ENCODE measurements at regions not wholly inside any gene's neighbourhood (a gene's known extent, or its start where the extent isn't known, plus 50 kb on each side); places are given as distances from the start of the nearest gene placed in this dataset.

DNA sequence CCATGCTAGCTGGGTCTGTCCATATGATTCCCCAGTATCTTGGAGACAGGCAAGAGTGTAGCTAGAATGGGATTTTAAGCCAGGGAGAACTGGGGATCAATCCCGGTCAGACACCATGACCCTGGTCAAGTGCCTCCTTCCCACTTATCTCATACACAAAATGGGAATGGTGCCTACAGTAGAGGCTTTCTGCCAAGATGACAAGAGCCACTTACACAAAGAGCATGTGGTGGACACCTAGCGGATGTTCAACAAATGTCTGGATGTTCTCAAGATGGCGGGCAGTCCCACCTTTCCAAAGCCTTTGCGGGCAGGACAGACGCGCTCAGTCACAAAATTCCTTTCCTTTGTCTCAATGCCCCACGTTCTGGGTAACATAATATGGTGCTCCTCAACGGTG is 57.3 kb downstream of the MAF start:
- TF ChIP-seq, protein P1, sequence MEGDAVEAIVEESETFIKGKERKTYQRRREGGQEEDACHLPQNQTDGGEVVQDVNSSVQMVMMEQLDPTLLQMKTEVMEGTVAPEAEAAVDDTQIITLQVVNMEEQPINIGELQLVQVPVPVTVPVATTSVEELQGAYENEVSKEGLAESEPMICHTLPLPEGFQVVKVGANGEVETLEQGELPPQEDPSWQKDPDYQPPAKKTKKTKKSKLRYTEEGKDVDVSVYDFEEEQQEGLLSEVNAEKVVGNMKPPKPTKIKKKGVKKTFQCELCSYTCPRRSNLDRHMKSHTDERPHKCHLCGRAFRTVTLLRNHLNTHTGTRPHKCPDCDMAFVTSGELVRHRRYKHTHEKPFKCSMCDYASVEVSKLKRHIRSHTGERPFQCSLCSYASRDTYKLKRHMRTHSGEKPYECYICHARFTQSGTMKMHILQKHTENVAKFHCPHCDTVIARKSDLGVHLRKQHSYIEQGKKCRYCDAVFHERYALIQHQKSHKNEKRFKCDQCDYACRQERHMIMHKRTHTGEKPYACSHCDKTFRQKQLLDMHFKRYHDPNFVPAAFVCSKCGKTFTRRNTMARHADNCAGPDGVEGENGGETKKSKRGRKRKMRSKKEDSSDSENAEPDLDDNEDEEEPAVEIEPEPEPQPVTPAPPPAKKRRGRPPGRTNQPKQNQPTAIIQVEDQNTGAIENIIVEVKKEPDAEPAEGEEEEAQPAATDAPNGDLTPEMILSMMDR (IDR thresholded peaks at IDR 0.05), result no peak
- DNase-seq (ENCODE audit: low spot score) (no peak), ATAC-seq (ENCODE audit: low FRiP score) (no peak)

DNA sequence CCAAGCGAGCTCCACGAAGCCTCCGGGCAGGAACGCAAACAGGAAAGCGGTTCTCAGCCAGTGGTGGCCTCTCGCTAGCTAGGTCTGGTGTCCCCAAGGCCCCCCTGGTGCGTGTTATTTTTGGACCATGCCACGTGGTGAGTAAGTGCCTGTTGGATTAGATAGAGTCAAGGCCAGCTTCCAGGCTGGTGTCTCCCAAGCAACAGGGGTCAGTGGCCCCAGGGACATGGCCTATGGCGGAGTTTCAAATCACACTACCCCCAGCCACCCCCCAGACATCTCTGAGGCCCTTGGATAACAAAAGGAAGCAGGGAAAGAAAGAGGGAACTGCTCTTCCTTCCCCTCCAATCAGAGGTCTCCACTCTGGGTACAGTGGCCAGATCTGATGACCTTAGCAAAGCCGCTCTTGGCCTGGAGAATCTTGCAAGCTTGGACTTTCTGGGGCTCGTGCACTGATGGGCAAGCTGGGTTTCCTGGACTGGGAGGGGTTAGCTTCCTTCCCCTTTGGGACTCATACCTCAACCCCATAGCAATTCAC is 58.2 kb downstream of the MAF start:
- TF ChIP-seq, protein P1 (IDR thresholded peaks at IDR 0.05), result no peak
- no peak for ATAC-seq (ENCODE audit: low FRiP score)
- no peak for DNase-seq (ENCODE audit: low spot score)

DNA sequence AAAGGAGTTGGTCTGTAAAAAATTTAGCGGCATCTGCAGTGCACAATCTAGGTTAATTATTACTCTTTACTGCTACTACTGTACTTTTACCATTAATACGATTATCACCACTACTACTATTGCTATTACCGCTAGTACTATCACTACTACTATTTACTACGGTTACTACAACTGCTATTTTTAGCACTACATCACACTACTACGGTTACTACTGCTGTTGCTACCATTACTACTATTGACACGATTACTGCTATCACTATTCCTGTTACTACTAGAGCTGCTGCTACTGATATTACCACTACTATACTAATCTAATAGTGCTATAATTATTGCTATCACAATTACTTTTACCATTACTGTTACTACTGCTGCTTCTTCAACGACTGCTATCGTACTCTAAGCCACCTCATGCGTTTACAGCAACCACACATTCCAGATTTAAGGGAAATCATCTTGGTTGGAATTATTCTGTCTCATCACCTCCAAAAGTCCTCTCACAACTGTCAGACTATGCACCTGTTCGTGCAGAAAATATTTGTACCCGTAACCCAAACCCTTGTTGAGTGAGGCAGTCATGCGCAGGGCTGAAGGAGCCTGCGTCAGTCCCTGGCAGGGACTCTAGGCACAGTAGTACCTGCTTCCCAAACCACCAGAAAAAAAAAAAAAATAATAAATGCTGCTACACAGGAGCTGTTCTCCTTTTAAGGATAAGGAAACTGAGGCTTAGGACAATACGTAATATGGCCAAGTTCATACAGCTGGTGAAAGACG is 59.5 kb downstream of the MAF start:
- ATAC-seq (ENCODE audit: low FRiP score), result no peak
- TF ChIP-seq, protein P1 (IDR thresholded peaks at IDR 0.05), result no peak

DNA sequence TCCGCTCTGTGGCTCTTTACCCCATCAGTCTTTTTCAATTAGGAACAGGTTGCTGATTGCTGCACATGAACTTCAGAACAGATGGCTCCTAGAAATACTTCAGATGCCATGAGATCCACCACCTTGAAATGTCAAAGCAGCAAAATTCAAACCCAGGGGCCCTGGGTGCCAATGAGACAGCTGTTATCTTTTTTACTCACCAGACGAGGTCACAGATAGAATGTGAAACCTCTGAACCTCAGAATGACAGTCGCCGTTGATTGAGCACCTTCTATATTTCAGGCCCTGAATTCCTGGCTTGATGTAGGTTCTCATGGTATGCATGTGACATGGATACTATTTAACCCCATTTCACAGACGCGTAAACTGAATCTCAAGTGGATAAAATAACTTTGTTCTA is 63.0 kb downstream of the MAF start:
- no peak for DNase-seq (ENCODE audit: low spot score)
- no peak for ATAC-seq (ENCODE audit: low FRiP score)
- TF ChIP-seq, protein P1 (IDR thresholded peaks at IDR 0.05), result no peak

More for the DNA sequence above, 59.5 kb downstream of the MAF start:
- no peak for DNase-seq (ENCODE audit: low spot score)

DNA sequence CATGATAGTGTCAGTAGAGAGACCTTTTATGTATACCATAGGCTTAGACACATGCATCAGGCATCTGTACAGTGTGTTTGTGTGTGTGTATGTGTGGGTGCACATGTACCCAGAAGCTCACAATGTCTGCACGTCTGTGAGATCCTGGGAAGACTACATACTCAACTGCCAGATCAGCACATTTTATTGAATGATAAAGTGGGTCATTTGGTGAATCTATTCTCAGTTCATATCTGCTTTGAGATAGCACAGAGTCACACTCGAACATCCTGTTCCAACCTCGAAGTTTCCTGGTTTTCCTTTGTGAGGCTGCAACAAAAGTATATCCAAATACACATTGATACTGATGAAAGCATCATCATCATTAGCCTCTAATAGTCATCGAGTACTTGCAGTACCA is 63.6 kb downstream of the MAF start:
- no peak for ATAC-seq (ENCODE audit: low FRiP score)
- TF ChIP-seq, protein P1 (IDR thresholded peaks at IDR 0.05), result no peak

DNA sequence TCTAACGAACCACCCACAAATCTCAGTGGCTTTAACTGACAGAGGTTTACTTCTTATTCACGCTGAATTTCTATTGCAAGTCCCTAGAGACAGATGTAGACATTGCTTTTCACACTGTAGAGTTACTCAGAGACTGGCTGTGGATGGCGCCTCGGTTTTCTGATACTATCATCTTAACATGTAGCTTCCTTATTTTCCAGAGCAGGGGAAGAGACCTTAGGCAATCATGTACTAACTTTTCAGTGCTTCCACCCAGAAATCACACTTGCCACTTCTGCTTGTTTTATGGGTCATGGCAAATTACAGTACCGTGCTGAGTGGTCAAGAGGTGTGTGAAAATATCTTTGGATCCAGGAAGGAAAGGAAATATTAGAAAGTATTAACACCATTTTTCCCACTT is 65.4 kb downstream of the MAF start:
- ATAC-seq (ENCODE audit: low FRiP score) (no peak), DNase-seq (ENCODE audit: low spot score) (no peak)
- TF ChIP-seq, protein P1 (IDR thresholded peaks at IDR 0.05), result no peak

More for the DNA sequence above, 63.6 kb downstream of the MAF start:
- DNase-seq (ENCODE audit: low spot score), result no peak

DNA sequence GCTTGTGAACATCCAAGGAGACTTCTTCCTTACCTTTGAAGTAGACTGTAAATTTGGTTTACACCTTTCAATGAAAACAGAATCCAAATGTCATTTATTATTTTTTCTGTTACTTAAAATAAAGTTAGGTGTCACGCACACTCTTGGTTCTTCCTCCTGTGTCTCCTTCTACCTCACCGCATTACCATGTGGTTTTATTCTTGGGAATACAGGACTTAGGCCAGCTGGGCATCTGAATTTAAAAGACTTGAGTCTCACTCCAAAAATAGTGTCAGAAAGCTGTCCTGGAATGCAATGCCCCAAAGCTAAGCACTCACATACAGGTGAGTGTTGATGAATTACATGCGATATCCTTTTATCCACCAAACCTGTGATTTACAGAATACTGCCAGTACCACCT is 66.4 kb downstream of the MAF start:
- TF ChIP-seq, protein P1 (IDR thresholded peaks at IDR 0.05), result no peak
- DNase-seq (ENCODE audit: low spot score) (no peak), ATAC-seq (ENCODE audit: low FRiP score) (no peak)
